Skeletal muscle tissue (tissue), 3 donors: ENCODE measurements at regions not wholly inside any gene's neighbourhood (a gene's known extent, or its start where the extent isn't known, plus 50 kb on each side); places are given as distances from the start of the nearest gene placed in this dataset.

Source experiments
- H3K27ac ChIP-seq: one replicate; pipeline ENCODE4 v1.7.0; 2013; ENCODE audit warnings: mild to moderate bottlenecking, low read depth, low read length, inconsistent platforms
- H3K27me3 ChIP-seq, 3 donors: one replicate each; pipeline ENCODE4 v1.7.0; 2013; ENCODE audit warnings: low read length in 3 of 3; ENCODE audit not compliant: control insufficient read depth in 3 of 3, insufficient read depth in 3 of 3
- H3K36me3 ChIP-seq, 3 donors: one replicate each; pipeline ENCODE4 v1.7.0; 2013; ENCODE audit warnings: low read length in 3 of 3; ENCODE audit not compliant: control insufficient read depth in 3 of 3, insufficient read depth in 3 of 3
- H3K4me1 ChIP-seq, 3 donors: one replicate each; pipeline ENCODE4 v1.7.0; 2013; ENCODE audit warnings: low read length in 3 of 3, mild to moderate bottlenecking in 3 of 3; ENCODE audit not compliant: control insufficient read depth in 3 of 3, insufficient read depth in 3 of 3
- H3K4me3 ChIP-seq, 3 donors: one replicate each; pipeline ENCODE4 v1.7.0; 2013; ENCODE audit warnings: low read length in 3 of 3
- H3K9ac ChIP-seq, 3 donors: one replicate each; pipeline ENCODE4 v1.7.0; 2013; ENCODE audit warnings: low read length in 3 of 3, mild to moderate bottlenecking in 3 of 3, moderate library complexity in 2 of 3, low read depth in 1 of 3
- H3K9me3 ChIP-seq, 3 donors: one replicate each; pipeline ENCODE4 v1.7.0; 2013; ENCODE audit warnings: low read length in 3 of 3; ENCODE audit not compliant: control insufficient read depth in 3 of 3
- donor health status: Osteomylitis.

DNA sequence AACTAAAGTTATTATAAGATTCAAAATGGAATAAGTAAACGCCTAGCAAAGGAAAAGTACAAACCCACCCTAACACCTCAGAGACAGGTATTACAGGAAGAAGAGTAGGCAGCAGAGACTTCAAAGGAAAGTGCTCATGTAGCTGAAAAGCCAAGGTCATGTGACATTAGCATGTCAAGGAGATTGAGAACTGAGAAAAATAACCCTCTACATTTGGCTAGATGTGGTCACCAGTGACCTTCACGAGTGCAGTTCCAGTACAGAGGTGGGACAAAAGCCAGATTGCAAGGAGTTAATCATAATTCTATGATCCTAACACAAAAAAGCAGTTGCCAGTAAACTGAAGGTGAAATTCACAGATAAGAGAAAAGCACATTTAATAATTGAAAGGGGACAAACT is 252.7 kb downstream of the ZEB2 start:
- no peak overlapping the region for H3K27ac ChIP-seq

DNA sequence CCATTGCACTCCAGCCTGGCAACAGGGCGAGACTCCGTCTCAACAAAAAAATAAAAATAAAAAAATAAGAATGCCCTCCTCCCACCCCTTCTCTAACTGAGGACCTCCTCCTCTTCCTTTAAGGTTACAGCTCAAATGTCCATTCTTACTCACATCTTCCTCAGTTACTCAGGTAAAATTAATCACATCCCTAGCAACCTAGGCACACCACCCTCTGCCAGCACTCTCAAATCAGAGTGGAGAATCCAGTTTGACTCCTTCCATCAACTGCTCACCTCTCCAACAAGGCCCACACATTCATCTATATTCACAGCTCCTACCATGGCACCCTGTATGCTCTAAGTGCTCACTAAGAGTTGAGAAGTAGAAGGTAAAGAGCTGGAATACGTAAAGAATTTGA is 254.3 kb downstream of the ZEB2 start:
- H3K9me3 ChIP-seq: no peaks in the 10 kb centered on the region
- H3K36me3 ChIP-seq: no peaks in the 10 kb centered on the region
- no peaks in the 10 kb centered on the region for H3K4me1 ChIP-seq
- H3K27me3 ChIP-seq: no peaks in the 10 kb centered on the region
- H3K9ac ChIP-seq: no peak overlapping the region
- H3K27ac ChIP-seq: no peak overlapping the region
- no peak overlapping the region for H3K4me3 ChIP-seq

More for the DNA sequence above, 252.7 kb downstream of the ZEB2 start:
- Histone ChIP-seq H3K9me3 (no peaks in the 10 kb centered on the region), H3K36me3 (no peaks in the 10 kb centered on the region), H3K4me1 (no peaks in the 10 kb centered on the region), H3K27me3 (no peaks in the 10 kb centered on the region), H3K4me3 (no peak overlapping the region), H3K9ac (no peak overlapping the region)

DNA sequence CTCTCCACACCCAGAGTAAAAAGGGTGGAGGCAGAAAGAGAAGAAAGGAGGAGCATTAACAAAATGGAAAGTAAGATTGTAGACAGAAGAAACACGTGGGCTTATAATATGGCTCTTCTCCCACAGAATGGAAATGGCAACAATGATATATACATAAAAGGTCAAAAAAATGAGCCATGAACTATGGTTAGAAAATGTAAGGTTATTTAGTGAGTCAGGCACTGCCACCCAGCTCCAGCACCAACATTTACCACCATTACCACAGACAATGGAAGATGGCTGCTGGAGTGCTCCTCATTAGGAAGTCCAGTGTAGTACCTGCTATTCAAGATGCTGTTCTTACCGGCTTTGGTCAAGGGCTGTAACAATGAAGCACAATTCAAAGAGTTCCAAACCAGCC is 258.0 kb downstream of the ZEB2 start:
- Histone ChIP-seq H3K9ac (no peak overlapping the region), H3K36me3 (no peaks in the 10 kb centered on the region), H3K4me3 (no peak overlapping the region), H3K27ac (no peak overlapping the region), H3K27me3 (no peaks in the 10 kb centered on the region), H3K4me1 (no peaks in the 10 kb centered on the region), H3K9me3 (no peaks in the 10 kb centered on the region)

DNA sequence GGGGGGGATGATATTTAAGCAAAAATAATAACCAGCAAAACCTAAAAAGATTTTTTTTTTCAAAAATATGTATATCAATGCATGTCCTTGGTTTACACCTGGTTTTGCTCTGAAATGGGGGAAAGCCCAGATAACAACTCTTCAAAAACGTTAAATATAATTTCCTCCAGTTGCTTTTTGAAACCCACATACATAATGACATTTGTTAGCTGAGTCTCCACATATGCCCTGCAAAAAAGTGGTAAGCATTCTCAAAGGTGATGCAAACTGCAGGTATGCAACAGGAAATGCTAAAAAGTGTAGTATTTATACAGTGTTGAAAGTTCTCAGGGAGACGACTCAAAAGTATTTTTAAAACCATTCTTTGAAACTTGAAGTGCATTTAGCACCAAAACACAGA is 258.6 kb downstream of the ZEB2 start:
- no peaks in the 10 kb centered on the region for H3K27me3 ChIP-seq

DNA sequence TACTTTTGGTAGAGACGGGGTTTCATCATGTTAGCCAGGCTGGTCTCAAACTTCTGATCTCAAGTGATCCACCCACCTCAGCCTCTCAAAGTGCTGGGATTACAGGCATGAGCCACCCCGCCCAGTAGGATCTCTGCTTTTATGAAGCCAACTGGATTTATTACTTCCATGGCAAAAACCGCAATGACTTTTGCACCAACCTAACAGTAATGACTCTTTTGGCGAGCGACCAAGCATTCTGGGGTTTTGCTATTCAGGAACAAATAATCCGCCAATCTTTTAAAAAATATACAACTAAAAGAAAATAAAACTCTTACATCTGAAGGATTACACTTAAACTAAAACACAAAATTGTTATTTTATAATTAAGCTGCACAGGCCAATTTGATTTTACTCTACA is 260.6 kb downstream of the ZEB2 start:
- H3K27ac ChIP-seq: no peak overlapping the region
- no peak overlapping the region for H3K9ac ChIP-seq
- H3K4me3 ChIP-seq: no peak overlapping the region
- H3K27me3 ChIP-seq: no peaks in the 10 kb centered on the region
- peaks cover 0 to 5% (median 4%) of the 10 kb centered on the region in 3 donors for H3K9me3 ChIP-seq
- no peaks in the 10 kb centered on the region for H3K4me1 ChIP-seq
- no peaks in the 10 kb centered on the region for H3K36me3 ChIP-seq

More for the DNA sequence above, 258.6 kb downstream of the ZEB2 start:
- H3K4me3 ChIP-seq: no peak overlapping the region
- H3K9ac ChIP-seq: no peak overlapping the region
- H3K4me1 ChIP-seq: no peaks in the 10 kb centered on the region
- no peaks in the 10 kb centered on the region for H3K36me3 ChIP-seq
- no peak overlapping the region for H3K27ac ChIP-seq
- H3K9me3 ChIP-seq: no peaks in the 10 kb centered on the region

DNA sequence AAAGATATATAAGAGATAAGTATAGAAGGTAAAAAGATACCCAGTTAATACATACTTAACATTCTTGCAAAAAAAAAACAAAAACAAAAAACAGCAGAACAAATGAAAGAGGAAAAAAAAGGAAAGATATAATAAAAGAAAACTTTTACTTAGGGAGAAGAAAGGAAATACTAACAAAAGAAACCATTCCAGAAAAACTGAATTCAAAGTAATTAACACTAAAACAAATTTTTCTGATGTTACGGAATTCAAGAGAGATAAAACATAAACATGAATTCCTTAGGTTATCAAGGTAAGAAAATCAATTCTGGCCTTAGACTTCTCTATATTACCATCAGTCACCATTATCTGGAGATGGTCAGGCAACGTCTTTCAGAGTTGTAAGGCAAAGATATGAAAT is 261.8 kb downstream of the ZEB2 start:
- Histone ChIP-seq H3K27me3 (no peaks in the 10 kb centered on the region), H3K9me3 (peaks cover 0 to 5% (median 4%) of the 10 kb centered on the region in 3 donors), H3K4me3 (no peak overlapping the region), H3K27ac (no peak overlapping the region), H3K9ac (no peak overlapping the region), H3K36me3 (no peaks in the 10 kb centered on the region), H3K4me1 (no peaks in the 10 kb centered on the region)

DNA sequence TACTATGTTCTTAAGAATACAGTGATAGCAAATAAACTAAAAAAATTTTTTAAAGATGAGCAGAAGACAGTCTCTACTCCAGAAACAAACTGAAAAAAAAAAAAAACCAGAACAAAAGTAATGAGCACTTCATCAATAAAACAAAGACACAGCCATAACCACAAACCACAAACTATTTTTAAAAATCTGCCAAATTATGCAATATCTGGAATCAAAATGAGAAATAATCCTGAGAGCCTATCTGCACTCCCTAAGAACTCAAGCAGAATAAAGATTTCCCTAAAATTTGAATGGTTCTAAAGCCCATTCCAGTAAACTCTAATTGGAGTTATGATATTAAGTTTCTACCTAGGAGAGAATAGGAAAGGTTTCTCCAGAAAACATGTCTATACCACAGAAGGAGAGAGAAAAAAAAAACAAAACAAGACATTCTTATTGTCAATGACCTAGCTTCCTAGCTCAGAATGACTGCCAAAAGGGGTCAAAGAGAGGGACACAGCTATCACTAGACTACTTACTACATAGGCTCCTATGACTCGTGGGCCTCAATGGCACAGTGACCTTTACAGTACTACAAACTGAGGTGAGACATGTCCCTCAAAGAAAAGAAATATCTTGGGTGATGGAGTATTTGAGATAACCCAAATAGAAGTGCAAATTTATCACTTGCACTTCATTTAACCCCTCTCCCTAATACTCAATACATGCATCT is 262.8 kb downstream of the ZEB2 start:
- Histone ChIP-seq H3K4me1 (no peaks in the 10 kb centered on the region), H3K9me3 (peaks cover 4 to 5% (median 5%) of the 10 kb centered on the region in 3 donors), H3K36me3 (no peaks in the 10 kb centered on the region), H3K27me3 (no peaks in the 10 kb centered on the region), H3K4me3 (no peak overlapping the region), H3K27ac (no peak overlapping the region), H3K9ac (no peak overlapping the region)

DNA sequence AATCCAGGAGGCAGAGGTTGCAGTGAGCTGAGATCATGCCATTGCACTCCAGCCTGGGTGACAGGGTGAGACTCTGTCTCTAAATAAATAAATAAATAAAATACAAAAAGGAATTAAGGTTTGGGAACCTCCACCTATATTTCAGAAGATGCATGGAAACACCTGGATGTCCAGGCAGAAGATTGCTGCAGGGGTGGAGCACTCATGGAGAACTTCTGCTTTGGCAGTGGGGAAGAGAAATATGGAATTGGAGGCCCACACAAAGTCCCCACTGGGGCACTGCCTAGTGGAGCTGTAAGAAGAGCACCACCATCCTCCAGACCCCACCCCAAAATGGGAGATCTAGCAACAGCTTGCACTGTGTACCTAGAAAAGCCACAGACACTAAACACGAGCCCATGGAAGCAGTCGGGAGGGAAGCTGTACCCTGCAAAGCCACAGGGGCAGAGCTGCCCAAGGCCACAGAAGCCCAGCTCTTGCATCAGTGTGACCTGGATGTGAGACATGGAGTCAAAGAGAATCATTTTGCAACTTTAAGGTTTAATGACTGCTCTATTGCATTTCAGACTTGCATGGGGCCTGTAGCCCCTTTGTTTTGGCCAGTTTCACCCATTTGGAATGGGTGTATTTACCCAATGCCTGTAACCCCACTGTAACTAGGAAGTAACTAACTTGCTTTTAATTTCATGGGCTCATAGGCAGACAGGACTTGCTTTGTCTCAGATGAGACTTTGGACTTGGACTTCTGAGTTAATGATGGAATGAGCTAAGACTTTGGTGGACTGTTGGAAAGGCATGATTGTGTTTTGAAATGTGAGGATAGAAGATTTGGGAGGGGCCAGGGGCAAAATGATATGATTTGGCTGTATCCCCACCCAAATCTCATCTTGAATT is 265.3 kb downstream of the ZEB2 start:
- Histone ChIP-seq H3K4me1 (peaks cover 0 to under 1% (median 0%) of the 10 kb centered on the region in 3 donors), H3K4me3 (no peak overlapping the region), H3K27ac (no peak overlapping the region), H3K36me3 (no peaks in the 10 kb centered on the region), H3K9ac (no peak overlapping the region), H3K27me3 (no peaks in the 10 kb centered on the region), H3K9me3 (peaks cover 4 to 5% (median 5%) of the 10 kb centered on the region in 3 donors)

DNA sequence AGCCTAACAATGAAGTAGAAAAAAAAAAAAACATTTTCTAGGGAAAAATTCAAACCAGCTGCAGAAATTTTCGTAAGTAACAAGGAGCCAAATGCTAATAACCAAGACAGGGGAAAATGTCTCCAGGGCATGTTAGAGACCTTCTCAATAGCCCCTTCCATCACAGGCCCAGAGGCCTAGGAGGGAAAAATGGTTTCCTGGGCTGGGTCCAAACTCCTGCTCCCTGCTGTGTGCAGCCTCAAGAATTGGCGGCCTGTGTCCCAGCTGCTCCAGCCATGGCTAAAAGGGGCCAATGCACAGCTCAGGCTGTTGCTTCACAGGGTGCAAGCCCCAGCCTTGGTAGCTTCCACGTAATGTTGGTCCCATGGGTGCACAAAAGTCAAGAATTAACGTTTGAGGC is 266.2 kb downstream of the ZEB2 start:
- H3K4me1 ChIP-seq: peaks cover 0 to 6% (median 3%) of the 10 kb centered on the region in 3 donors
- no peaks in the 10 kb centered on the region for H3K27me3 ChIP-seq
- H3K4me3 ChIP-seq: no peak overlapping the region
- H3K9me3 ChIP-seq: peaks cover 4 to 5% (median 5%) of the 10 kb centered on the region in 3 donors
- no peak overlapping the region for H3K27ac ChIP-seq
- no peaks in the 10 kb centered on the region for H3K36me3 ChIP-seq
- no peak overlapping the region for H3K9ac ChIP-seq

DNA sequence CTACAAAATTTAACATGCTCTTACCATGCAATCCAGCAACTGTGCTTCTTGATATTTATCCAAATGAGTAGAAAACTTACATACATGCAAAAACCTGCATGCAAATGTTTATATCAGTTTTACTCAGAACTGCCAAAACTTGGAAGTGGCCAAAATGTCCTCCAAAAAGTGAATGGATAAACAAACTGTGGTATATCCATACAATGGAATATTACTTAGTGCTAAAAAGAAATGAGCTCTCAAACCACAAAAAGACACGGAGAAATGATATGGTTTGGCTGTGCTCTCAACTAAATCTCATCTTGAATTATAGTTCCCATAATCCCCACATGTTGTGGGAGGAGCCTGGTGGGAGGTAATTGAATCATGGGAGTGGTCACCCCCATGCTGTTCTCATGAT is 267.2 kb downstream of the ZEB2 start:
- Histone ChIP-seq H3K9me3 (peaks cover 4 to 5% (median 5%) of the 10 kb centered on the region in 3 donors), H3K4me1 (peaks cover 0 to 6% (median 3%) of the 10 kb centered on the region in 3 donors), H3K27ac (no peak overlapping the region), H3K36me3 (no peaks in the 10 kb centered on the region), H3K27me3 (no peaks in the 10 kb centered on the region), H3K4me3 (no peak overlapping the region), H3K9ac (no peak overlapping the region)
